ENCODE measurements at regions not wholly inside any gene's neighbourhood (a gene's known extent, or its start where the extent isn't known, plus 50 kb on each side); places are given as distances from the start of the nearest gene placed in this dataset.
"Not testable (repeated sequence)": the region's sequence is repeated elsewhere in the genome, so short reads cannot be mapped to it uniquely, and the experiment has no call there.

DNA sequence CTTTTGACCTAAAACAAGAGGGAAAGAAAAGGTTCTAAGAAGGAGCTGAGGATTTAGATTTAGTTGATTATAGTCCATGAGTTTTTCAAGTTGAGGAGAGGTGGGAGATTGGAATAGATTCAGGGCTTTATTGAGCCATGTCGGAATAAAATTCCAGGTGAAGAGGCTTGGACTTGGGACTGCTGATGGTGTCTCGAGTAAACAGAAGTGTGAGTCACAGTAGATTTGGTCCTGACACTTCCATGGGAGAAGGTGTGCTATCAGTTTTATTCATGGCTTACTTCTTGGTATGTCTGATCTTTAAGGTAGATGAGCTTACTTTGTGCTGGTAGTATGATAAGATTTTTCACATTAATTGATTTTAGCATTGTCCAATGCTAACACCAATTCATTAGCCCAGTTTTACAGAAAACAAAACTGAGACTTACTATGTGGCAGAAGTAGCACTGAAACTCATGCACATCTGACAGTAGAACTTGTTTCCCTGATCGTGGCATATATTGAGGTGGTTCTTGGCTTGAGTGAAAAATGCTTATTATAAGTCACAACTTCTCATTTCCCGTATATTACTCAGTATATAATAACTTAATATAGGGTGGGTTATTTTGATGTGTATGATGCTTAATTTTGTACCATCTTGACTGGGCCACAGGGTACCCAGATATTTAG, 172.4 kb upstream of the IGF1 start:
- H3K4me3 ChIP-seq (replicated peaks; ENCODE audit: low read depth, low read length), result no peak overlapping the region
- no peaks in the 10 kb centered on the region; the same call in 1 of the 2 replicates for H3K27me3 ChIP-seq (replicated peaks; ENCODE audit: control insufficient read depth, insufficient read depth, low read length)
- TF ChIP-seq, protein P1, sequence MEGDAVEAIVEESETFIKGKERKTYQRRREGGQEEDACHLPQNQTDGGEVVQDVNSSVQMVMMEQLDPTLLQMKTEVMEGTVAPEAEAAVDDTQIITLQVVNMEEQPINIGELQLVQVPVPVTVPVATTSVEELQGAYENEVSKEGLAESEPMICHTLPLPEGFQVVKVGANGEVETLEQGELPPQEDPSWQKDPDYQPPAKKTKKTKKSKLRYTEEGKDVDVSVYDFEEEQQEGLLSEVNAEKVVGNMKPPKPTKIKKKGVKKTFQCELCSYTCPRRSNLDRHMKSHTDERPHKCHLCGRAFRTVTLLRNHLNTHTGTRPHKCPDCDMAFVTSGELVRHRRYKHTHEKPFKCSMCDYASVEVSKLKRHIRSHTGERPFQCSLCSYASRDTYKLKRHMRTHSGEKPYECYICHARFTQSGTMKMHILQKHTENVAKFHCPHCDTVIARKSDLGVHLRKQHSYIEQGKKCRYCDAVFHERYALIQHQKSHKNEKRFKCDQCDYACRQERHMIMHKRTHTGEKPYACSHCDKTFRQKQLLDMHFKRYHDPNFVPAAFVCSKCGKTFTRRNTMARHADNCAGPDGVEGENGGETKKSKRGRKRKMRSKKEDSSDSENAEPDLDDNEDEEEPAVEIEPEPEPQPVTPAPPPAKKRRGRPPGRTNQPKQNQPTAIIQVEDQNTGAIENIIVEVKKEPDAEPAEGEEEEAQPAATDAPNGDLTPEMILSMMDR (IDR thresholded peaks at IDR 0.05; ENCODE audit: insufficient read depth, low read length, poor library complexity, severe bottlenecking), result no peak
- DNase-seq (ENCODE audit: extremely low read depth, insufficient read length), result no peak
- H3K36me3 ChIP-seq (ENCODE audit: control insufficient read depth, insufficient read depth, low read length), result no peaks in the 10 kb centered on the region

DNA sequence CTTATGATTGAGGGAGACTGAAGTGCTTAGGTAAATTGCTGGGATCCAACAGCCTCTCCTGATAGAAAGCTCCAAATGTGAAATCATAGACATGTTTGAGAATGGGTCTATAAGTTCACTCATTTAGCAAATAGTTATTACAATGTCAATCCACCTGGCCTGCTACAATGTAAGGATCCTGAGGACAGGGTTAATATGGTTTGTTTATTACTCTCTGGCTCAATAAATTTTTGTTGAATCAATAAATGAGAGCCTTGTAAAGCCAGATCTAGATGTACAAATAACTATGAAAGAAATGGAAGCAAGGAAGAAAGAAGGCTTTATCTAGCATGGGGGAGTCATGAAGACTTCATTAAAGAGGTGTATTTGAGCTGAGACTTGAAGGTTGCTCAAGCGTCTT, 165.6 kb upstream of the IGF1 start:
- no peak for DNase-seq (ENCODE audit: extremely low read depth, insufficient read length)
- Histone ChIP-seq H3K36me3 (ENCODE audit: control insufficient read depth, insufficient read depth, low read length) (no peaks in the 10 kb centered on the region), H3K4me3 (replicated peaks; ENCODE audit: low read depth, low read length) (no peak overlapping the region), H3K27me3 (replicated peaks; ENCODE audit: control insufficient read depth, insufficient read depth, low read length) (no peaks in the 10 kb centered on the region; the same call in 1 of the 2 replicates)
- TF ChIP-seq, protein P1 (IDR thresholded peaks at IDR 0.05; ENCODE audit: insufficient read depth, low read length, poor library complexity, severe bottlenecking), result no peak

DNA sequence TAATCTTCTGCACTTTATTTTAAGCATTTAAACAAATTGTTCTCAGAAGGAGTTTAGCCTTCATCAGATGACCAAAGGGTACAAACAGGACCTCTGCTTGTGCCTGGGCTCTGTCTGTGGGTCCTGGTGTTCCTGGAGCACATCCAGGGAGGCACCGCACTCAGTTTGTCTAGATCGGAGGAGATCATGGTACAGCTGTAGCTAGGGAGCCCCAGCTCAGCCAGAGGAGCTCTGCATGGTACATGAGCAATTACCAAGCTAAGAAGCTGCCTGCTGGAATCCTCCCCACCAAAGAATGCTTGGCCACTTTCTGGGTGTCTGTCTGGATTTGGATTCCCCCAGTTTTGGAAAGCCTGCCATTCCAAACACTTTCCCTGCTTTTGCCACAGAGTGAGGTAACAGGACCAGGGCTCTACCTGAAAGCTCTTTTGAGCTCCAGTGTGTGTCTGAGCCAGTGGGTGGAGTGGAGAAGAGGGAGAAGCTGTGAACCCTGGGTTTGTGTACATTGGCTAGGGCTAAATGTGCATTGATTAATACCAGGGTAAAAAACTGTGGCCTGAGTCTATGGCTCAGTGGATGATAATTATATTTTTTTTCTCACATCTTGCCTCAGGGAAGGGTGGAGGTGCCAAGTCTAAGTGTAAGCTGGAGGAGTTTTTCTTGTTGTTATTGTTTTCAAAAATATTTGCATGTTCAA, 163.7 kb upstream of the IGF1 start:
- Histone ChIP-seq H3K27me3 (replicated peaks; ENCODE audit: control insufficient read depth, insufficient read depth, low read length) (no peaks in the 10 kb centered on the region; the same call in 1 of the 2 replicates), H3K4me3 (replicated peaks; ENCODE audit: low read depth, low read length) (no peak overlapping the region), H3K36me3 (ENCODE audit: control insufficient read depth, insufficient read depth, low read length) (no peaks in the 10 kb centered on the region)
- TF ChIP-seq, protein P1 (IDR thresholded peaks at IDR 0.05; ENCODE audit: insufficient read depth, low read length, poor library complexity, severe bottlenecking), result no peak
- DNase-seq (ENCODE audit: extremely low read depth, insufficient read length), result no peak

DNA sequence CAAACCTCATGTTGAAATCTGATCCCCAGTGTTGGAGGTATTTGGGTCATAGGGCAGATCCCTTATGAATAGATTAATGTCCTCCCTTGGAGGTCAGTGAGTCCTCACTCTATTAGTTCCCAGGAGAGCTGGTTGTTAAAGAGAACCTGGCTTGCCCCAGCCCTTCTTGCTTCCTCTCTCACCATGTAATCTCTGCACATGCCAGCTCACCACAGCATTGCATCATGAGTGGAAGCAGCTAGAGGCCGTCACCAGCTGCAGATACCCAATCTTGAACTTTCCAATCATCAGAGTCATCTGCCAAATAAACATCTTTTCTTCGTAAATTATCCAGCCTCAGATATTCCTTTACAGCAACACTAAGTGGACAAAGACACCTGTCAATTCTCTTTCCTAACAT, 161.8 kb upstream of the IGF1 start:
- no peak for DNase-seq (ENCODE audit: extremely low read depth, insufficient read length)
- TF ChIP-seq, protein P1 (IDR thresholded peaks at IDR 0.05; ENCODE audit: insufficient read depth, low read length, poor library complexity, severe bottlenecking), result no peak
- Histone ChIP-seq H3K27me3 (replicated peaks; ENCODE audit: control insufficient read depth, insufficient read depth, low read length) (no peaks in the 10 kb centered on the region; the same call in 1 of the 2 replicates), H3K36me3 (ENCODE audit: control insufficient read depth, insufficient read depth, low read length) (no peaks in the 10 kb centered on the region), H3K4me3 (replicated peaks; ENCODE audit: low read depth, low read length) (no peak overlapping the region)

DNA sequence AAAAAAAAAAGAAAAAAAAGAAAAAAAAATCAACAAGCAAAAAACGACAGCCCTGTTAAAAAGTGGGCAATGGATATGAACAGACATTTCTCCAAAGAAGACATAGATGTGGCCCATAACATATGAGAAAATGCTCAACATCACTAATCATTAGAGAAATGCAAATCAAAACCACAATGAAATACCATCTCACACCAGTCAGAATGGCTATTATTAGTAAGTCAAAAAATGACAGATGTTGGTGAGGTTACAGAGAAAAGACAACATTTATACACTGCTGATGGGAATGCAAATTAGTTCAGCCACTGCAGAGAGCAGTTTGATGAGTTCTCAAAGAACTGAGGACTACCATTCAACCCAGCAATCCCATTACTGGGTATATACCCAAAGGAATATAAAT, 160.3 kb upstream of the IGF1 start:
- not testable (repeated sequence) for H3K4me3 ChIP-seq (replicated peaks; ENCODE audit: low read depth, low read length); DNase-seq (ENCODE audit: extremely low read depth, insufficient read length); H3K36me3 ChIP-seq (ENCODE audit: control insufficient read depth, insufficient read depth, low read length); H3K27me3 ChIP-seq (replicated peaks; ENCODE audit: control insufficient read depth, insufficient read depth, low read length)

DNA sequence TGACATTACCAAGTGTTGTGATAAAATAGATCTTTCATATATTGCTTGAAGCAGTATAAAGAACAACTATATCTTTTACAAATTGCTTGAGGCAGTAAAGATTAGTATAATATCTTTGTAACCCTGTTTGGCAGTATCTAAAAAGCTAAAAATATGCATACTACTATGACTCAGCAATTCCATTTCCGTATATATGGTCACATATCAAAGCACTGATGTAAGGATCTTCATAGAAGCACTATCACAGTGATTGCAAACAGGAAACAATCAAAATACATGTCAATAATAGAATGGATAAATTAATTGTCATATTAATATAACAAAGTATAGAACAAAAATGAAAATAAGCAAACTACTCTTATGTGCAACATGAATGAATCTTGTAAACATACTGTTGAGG, 158.4 kb upstream of the IGF1 start:
- TF ChIP-seq, protein P1 (IDR thresholded peaks at IDR 0.05; ENCODE audit: insufficient read depth, low read length, poor library complexity, severe bottlenecking), result no peak
- DNase-seq (ENCODE audit: extremely low read depth, insufficient read length), result no peak
- H3K4me3 ChIP-seq (replicated peaks; ENCODE audit: low read depth, low read length), result no peak overlapping the region
- H3K36me3 ChIP-seq (ENCODE audit: control insufficient read depth, insufficient read depth, low read length), result no peaks in the 10 kb centered on the region
- no peaks in the 10 kb centered on the region; the same call in 1 of the 2 replicates for H3K27me3 ChIP-seq (replicated peaks; ENCODE audit: control insufficient read depth, insufficient read depth, low read length)

Measured in GM06990 (cell line).